SK-N-MC (cell line): ENCODE measurements at regions not wholly inside any gene's neighbourhood (a gene's known extent, or its start where the extent isn't known, plus 50 kb on each side); places are given as distances from the start of the nearest gene placed in this dataset.

ENCODE experiments used
- DNase-seq: peaks from one replicate; pipeline ENCODE4 v3.0.0-alpha.2; 2011; ENCODE audit warnings: low read depth, low spot score
- H3K27ac ChIP-seq: fragments of 200-600 bp; sonication (generic); 2 replicates; pipeline ENCODE4 v1.5.1; 2016; ENCODE audit warnings: mixed run types
- H3K36me3 ChIP-seq: fragments of 200-600 bp; sonication (generic); 2 replicates; pipeline ENCODE4 v1.6.1; 2017; ENCODE audit warnings: antibody characterized with exemption, low read length, mixed read lengths; ENCODE audit not compliant: insufficient read depth
- H3K4me3 ChIP-seq: fragments of 200-600 bp; sonication (generic); 2 replicates; pipeline ENCODE4 v1.5.1; 2016
- H3K9ac ChIP-seq: fragments of 200-600 bp; sonication (generic); 2 replicates; pipeline ENCODE4 v1.8.0; 2017; ENCODE audit warnings: mixed run types, mixed read lengths; ENCODE audit not compliant: insufficient read length
- H3K9me3 ChIP-seq: fragments of 200-600 bp; sonication (generic); 2 replicates; pipeline ENCODE4 v1.6.1; 2017; ENCODE audit warnings: low read depth, mild to moderate bottlenecking, antibody characterized with exemption, low read length, moderate library complexity, mixed read lengths
- EZH2 ChIP-seq: fragments of 200-600 bp; sonication (generic); IDR thresholded peaks from one replicate; pipeline ENCODE4 v1.6.1; 2017; ENCODE audit warnings: antibody characterized with exemption
- FOXP2 ChIP-seq: optimal IDR thresholded peaks from 2 replicates; pipeline ENCODE3; 2011; ENCODE audit warnings: mild to moderate bottlenecking, moderate library complexity; ENCODE audit not compliant: insufficient read depth; ENCODE audit errors: extremely low read length, control extremely low read depth
- POLR2AphosphoS5 ChIP-seq: IDR thresholded peaks from 2 replicates; pipeline ENCODE4 v1.6.1; 2012; ENCODE audit warnings: mild to moderate bottlenecking, low read depth, low read length, borderline replicate concordance

DNA sequence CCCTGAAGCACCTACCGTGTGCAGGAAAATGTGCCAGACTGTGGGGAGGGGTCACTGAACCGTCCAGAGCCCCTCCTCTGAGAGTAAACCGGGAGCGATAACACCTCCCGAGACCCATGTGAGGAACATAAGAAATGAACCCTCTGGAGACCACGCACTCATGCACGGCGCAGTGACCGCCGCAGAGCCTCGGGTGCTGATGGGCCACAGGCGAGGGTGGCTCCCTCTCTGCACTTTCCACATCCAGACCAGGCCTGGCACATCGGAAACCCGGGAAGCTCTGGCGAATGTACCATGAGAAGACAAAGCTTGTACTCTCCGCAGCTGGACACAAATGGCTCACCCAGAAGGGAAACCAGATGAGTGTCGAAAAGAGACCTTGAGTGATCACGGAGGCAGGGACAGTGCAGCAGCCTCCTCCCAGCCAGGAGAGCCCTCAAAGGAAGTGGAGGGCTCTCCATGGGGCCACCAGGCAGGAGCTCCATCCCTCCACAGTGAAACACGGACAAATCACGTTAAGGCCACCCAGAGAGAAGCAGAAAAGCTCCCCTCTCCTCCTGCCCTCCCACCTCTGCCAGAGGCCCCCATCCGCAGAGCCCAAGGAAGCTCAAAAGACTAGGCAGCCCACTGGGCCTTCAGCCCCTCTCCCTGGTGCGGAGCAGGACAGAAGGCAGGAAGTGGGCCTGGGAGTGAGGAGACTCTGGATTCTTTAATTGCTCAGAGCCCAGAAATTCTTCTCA is 178.1 kb upstream of the PPP2R2D start:
- no peak for TF ChIP-seq FOXP2
- no peak for TF ChIP-seq POLR2AphosphoS5
- no peak for TF ChIP-seq EZH2
- no peaks in the 10 kb centered on the region for H3K9me3 ChIP-seq
- H3K9ac ChIP-seq, result no peak overlapping the region
- H3K27ac ChIP-seq, result no peak overlapping the region
- DNase-seq, result no peak
- no peaks in the 10 kb centered on the region for H3K36me3 ChIP-seq
- H3K4me3 ChIP-seq, result no peak overlapping the region

DNA sequence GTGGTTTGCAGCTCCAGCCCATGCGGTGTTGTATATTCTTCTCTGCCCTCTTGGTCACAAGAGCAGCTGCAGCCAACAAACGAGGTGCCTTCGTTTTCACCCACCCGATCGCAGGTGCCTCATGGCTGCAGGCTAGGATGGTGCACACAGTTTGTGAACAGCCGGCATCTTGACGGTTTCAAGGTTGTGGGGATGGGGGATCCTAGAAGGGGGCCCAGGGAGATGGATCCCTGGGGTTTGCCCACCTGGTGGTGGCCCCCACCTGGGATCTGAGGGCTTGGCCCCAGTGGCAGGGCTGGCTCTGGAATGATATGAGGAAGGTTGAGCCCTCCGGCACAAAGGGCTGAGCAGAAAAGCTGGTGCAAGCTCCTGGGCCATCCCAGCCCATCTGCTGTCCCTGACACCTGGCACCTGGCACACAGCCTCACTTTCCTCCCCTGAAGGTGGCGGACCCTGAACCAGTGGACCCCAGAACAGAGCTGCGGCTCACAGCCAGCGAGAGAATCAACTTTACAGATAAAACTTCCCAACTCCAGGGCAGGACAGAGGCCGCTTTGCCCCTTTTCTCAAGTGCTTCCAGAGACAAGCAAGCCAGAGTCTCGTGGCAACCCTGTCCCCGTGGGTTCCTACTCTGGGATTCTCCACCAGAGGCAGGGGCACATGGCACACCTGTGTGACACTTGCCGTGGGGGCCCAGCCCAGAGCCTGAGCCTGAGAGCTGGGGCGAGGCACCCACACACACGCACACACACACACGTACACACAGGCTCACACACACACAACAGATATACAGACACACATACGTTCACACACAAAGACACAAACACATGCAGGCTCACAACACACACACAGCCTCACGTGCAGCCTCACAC is 177.3 kb upstream of the PPP2R2D start:
- no peak overlapping the region for H3K27ac ChIP-seq
- no peak for DNase-seq
- no peak for TF ChIP-seq EZH2
- no peak for TF ChIP-seq FOXP2
- TF ChIP-seq POLR2AphosphoS5, result no peak

DNA sequence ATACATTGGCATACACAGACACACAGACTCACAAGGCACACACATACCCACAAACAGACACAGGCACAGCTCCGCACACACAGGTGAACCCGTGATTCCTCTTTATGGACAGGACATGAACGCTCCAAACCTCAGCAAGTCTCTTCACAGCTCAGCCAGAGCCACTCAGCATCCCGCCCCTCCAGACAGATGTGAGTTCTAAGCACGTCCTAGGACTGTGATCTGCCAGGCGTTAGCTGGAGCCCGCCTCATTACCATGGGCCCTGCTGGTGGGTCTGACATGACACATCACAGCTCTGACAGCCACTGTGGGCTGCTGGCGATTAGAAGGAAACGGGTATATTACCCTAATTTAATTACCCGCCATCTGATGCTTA is 176.7 kb upstream of the PPP2R2D start:
- Histone ChIP-seq H3K4me3 (no peak overlapping the region), H3K9ac (no peak overlapping the region), H3K36me3 (no peaks in the 10 kb centered on the region), H3K27ac (no peak overlapping the region), H3K9me3 (no peaks in the 10 kb centered on the region)
- no peak for DNase-seq
- TF ChIP-seq EZH2 (no peak), FOXP2 (no peak), POLR2AphosphoS5 (no peak)

More for the DNA sequence above, 177.3 kb upstream of the PPP2R2D start:
- no peak overlapping the region for H3K9ac ChIP-seq
- H3K36me3 ChIP-seq, result no peaks in the 10 kb centered on the region
- no peak overlapping the region for H3K4me3 ChIP-seq
- H3K9me3 ChIP-seq, result no peaks in the 10 kb centered on the region

DNA sequence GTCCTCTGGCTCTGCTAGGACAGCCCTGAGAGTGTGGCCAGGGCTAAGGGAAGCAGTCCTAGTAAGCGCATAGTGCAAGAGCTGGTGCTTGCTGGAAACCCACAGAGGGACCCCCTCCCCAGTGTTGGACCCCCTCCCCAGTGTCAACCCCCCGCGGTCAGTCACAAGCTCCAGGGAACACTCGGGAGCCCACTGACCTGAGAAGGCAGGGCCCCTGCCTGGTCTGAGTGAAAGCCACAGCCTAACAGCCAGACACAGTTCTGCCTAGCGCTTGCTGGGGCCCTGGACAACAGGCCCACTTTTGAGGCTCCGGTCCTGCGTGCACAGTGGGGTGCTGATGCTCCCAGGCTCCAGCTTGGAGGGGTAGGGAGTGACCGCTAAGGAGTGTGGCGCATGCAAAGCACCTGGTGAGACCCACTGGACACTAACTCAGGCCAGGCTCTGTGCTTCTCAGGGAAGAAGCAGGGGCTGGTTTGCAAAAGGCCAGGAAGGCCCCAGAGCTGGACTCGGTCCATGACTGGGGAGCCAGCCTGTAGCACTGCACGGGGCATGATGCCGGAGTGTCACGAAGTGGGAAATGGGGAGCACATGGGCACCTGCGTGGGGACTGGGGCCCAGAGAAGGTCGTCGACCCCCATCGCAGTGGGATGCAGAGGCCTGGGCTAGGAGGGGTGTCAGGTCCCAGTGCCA is 175.8 kb upstream of the PPP2R2D start:
- Histone ChIP-seq H3K36me3 (no peaks in the 10 kb centered on the region), H3K9me3 (no peaks in the 10 kb centered on the region), H3K9ac (no peak overlapping the region), H3K27ac (no peak overlapping the region), H3K4me3 (no peak overlapping the region)
- no peak for TF ChIP-seq EZH2
- no peak for TF ChIP-seq POLR2AphosphoS5
- no peak for TF ChIP-seq FOXP2
- no peak for DNase-seq

DNA sequence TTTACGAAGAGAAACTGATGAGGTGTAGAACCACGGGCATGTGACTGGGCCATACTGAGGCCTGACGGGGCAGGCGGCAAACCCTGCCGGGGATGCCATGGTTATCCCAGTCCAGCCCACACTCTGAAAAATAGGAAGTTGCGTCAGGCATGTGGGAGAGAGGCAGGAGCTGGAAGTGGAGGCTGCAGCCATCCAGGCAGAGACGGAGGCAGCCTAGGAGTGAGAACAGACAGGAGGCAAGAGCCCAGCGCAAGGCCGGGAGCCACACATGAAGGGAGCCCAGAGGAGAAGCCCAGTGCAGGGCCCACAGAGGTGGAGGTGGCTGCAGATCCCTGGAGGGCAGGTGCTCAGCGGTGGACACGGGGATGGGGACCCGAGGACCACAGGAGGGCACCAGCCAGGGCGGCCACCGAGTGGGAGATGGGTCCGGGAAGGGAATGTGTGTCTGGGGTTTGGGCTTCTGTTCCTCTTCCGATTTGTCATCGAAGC is 175.2 kb upstream of the PPP2R2D start:
- TF ChIP-seq FOXP2 (no peak), EZH2 (no peak), POLR2AphosphoS5 (no peak)
- H3K27ac ChIP-seq, result no peak overlapping the region
- H3K4me3 ChIP-seq, result no peak overlapping the region
- H3K36me3 ChIP-seq, result no peaks in the 10 kb centered on the region
- no peaks in the 10 kb centered on the region for H3K9me3 ChIP-seq
- DNase-seq, result no peak
- no peak overlapping the region for H3K9ac ChIP-seq

DNA sequence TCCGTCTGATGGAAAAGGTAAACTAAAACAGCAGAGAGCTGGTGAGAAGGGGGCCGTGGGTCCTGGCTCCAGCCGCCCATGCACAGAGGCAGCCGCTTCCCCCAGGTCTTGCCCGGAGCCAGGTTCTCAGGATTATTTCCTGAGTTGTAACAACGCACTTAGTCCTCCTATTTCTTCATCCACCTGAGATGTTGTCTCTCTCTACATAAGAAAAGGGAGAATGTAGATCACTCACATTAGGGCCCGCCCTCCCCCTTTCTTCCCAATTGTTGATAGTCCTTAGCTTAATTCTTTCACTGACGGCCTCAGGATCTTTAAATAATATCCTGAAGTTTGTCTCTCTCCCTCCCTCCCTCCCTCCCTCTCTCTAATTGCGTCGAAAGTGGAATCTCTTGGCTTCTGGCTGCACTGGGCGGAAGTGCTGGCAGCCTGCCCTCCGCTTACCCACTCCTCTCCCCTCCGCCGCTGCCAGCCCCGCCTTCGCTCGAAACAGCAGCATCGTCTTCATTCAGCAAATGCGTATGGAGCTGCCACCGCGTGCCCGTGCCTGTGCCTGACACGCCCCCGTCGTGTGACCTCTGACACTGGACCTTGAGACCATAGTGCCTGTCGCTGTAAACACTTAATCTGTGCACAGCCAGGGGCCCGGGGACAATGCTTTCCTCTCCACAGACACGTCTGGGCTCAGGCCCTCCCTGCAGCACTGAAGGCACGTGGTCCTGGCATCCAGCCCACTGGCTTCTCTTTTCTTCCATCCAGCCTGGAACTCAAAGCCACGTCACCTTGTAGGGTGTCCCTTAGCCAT is 174.5 kb upstream of the PPP2R2D start:
- H3K4me3 ChIP-seq, result no peak overlapping the region
- DNase-seq, result no peak
- H3K9me3 ChIP-seq, result no peaks in the 10 kb centered on the region
- no peak for TF ChIP-seq EZH2
- TF ChIP-seq FOXP2, result no peak
- no peak for TF ChIP-seq POLR2AphosphoS5
- no peak overlapping the region for H3K9ac ChIP-seq
- H3K27ac ChIP-seq, result no peak overlapping the region
- no peaks in the 10 kb centered on the region for H3K36me3 ChIP-seq

DNA sequence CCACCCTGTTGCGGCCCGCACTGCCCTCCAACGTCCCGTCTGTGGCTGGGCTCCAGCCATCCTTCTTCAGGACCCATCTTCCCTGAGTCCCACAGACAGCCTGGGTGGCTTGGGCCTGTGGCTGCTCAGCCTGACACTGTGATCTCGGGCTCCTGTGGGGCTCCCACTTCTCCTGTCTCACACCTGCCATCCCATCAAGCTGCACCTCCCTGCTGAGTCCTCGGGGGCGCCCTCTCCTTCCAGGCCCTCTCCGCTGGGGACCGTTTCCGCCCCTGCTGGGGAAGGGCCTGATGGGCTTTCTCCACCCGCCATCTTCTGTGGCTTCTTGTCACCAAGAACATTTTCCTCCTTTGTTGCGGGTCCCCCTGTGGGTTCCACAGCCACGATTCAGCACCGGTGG is 173.8 kb upstream of the PPP2R2D start:
- TF ChIP-seq POLR2AphosphoS5 (no peak), EZH2 (no peak), FOXP2 (no peak)
- H3K9ac ChIP-seq, result no peak overlapping the region
- no peak overlapping the region for H3K27ac ChIP-seq
- no peak overlapping the region for H3K4me3 ChIP-seq
- H3K9me3 ChIP-seq, result no peaks in the 10 kb centered on the region
- H3K36me3 ChIP-seq, result no peaks in the 10 kb centered on the region
- no peak for DNase-seq

DNA sequence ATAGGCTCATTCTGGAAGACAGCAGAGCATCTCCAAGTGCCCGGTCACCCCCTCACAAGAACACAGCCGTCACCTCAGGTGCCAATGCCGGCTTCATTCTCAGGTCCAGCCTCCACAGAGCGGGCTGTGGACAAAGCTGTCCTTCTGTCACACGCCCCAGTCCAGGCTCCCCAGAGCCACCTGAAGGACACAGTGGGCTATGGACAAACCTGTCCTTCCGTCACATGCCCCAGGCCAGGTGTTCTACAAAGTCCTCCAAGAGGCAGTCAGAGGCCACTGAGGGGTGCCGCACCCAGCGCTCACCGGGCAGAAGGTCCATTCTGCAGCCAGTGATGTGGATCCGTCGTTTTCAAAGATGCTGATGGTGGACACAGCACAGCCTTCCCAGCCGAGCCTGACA is 173.2 kb upstream of the PPP2R2D start:
- H3K9me3 ChIP-seq, result no peaks in the 10 kb centered on the region
- no peak overlapping the region for H3K9ac ChIP-seq
- TF ChIP-seq EZH2 (no peak), FOXP2 (no peak), POLR2AphosphoS5 (no peak)

More for the DNA sequence above, 173.2 kb upstream of the PPP2R2D start:
- Histone ChIP-seq H3K27ac (no peak overlapping the region), H3K4me3 (no peak overlapping the region), H3K36me3 (no peaks in the 10 kb centered on the region)
- DNase-seq, result no peak
